HG03066 (cell line): ENCODE measurements at regions not wholly inside any gene's neighbourhood (a gene's known extent, or its start where the extent isn't known, plus 50 kb on each side); places are given as distances from the start of the nearest gene placed in this dataset.
"Not testable (repeated sequence)": the region's sequence is repeated elsewhere in the genome, so short reads cannot be mapped to it uniquely, and the experiment has no call there.

Experiments
- ATAC-seq: cut with Tn5 transposase; IDR thresholded peaks from one replicate; pipeline ENCODE4 v1.9.1; 2021; ENCODE audit warnings: low read depth; ENCODE audit not compliant: unreplicated experiment

DNA sequence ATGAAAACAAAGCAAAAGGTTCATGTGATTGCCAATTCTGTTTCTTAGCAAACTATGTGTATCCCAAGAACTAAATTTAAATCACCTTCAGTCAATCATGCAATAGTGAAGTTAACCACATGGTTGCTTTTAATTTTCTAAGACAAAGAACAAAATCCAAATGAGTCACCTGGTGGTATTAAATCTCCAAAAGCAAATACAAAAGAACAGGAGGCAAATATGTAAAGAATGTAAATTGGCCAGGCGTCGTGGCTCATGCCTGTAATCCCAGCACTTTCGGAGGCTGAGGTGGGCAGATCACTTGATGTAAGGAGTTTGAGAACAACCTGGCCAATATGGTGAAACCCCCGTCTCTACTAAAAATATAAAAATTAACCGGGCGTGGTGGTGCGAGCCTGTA lies 54.2 kb upstream of the PIK3R4 start:
- ATAC-seq: no peak

DNA sequence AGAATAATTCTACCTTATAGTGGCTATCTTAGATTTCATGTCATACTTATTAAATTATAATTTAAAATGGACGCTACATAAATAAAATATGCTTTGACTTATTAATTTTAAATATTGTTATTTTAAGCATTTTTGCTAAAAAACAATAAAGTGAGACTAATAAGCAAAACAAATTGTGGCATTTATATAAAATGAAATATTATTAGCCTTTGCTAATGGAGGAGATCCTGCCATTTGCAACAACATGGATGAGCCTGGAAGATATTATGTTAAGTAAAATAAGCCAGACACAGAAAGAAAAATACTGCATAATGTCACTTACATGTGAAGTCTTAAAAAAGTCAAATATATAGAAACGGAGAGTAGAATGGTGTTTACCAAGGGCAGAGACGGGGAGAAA lies 54.8 kb upstream of the PIK3R4 start:
- no peak for ATAC-seq

DNA sequence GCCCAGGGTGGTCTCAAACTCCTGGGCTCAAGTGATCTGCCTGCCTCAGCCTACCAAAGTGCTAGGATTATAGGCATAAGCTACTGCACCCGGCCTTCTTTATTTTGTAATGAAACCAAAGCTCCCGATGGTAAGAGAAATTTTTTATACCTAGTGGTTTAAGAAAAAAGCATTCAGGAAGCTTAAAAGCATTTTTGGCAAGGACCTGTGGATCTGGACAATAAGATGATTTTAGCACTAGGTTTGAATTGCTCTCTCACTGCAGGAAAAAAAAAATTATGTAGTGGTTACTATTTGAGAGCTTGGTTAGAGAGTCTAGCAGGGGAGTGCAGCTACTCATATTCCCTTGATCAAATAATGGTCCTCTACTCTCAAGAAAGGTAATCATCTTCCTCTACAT lies 64.9 kb upstream of the PIK3R4 start:
- ATAC-seq: no peak

DNA sequence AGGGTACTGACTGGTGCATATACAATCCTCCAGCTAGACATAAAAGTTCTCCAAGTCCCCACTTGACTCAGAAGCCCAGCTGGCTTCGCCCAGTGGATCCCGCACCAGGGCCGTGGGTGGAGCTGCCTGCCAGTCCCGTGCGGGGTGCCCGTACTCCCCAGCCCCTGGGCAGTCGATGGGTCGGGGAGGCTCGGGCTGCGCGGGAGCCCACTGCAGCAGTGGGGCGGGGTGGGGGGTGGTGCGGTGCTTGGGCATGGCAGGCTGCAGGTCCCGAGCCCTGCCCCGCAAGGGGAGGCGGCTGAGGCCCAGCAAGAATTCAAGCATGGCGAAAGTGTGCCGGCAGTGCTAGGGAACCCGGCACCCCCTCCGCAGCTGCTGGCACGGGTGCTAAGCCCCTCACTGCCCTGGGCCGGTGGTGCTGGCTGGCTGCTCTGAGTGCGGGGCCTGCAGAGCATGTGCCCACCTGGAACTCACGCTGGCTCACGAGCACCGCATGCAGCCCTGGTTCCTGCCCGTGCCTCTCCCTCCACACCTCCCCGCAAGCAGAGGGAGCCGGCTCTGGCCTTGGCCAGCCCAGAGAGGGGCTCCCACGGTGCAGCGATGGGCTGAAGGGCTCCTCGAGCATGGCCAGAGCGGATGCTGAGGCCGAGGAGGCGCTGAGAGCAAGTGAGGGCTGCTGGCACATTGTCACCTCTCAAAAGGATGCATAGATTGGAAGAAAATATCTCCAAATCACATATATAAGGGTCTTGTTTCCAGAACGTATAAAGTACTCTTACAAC lies 68.3 kb upstream of the PIK3R4 start:
- ATAC-seq: no peak

DNA sequence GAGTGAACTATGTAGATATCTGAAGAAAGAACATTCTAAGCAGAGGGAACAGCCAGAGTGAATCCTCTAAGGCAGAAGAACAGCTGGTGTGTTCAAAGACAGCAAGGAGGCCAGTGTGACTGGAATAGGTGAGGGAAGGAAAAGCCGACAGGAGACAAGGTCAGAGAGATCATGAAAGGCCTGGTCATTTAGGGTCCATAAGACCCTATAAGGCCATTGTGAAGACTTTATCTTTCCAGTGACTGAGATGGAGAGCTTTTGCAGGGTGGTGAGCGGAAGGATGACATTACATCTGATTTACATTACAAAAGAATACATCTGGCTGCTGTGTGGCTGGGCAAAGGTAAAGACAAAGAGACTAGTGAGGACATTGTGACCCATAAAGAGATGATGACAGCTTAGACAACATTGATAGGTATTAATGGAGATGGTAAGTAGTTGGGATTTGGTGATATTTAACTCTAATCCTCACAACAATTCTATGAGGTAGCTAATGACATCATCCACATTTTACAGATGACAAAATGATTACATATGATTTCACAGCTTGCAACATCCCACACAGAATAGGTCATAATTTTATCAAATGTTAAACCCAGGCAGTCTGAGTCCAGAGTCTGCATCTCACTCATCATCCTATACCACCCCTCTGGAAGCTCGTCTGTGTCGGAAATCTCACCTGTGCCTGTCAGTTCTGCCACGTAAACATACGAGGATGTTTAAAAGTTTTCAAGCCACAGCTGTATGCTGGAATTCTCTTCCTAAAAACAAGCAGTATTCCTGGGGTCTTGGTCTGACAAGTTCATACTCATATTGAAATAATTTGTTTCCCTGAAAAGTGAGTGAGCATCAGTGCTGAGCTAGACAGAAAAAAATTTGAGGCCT lies 70.2 kb upstream of the PIK3R4 start:
- no peak for ATAC-seq

DNA sequence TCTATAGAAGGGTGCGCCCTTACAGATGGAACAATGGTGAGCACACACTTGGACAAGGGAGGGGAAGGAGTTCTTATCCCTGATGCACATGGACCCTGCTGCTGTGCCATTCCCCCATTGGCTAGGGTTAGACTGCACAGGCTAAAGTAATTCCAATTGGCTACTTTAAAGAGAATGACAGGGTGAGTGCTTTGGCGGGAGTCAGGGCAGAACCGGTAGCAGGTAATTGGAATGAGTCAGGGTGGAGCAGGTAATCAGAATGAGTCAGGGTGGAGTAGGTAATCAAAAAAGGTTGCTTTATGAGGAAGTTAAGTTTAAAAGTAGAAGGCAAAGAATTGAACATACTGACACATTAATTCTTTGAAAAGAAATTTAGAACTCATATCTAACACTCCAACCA lies 71.4 kb upstream of the PIK3R4 start:
- not testable (repeated sequence) for ATAC-seq

DNA sequence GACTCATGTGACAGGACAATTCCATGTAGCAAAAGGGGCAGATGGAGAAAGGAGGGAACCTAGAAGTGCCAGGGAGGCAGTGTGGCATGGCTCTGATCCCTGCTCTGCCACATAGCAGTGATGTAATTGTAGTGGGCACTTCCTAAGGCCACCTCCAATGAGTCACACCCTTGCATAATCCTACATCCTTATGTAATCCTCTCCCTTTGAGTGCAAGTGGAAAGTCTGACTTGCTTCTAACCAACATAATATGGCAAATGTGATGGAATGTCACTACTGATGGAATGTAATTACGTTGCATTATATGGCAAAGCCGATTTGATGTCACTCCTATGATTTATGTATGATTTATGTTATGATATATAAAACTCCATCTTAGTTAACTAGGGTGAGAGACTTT lies 72.9 kb upstream of the ATP2C1 start:
- no peak for ATAC-seq

DNA sequence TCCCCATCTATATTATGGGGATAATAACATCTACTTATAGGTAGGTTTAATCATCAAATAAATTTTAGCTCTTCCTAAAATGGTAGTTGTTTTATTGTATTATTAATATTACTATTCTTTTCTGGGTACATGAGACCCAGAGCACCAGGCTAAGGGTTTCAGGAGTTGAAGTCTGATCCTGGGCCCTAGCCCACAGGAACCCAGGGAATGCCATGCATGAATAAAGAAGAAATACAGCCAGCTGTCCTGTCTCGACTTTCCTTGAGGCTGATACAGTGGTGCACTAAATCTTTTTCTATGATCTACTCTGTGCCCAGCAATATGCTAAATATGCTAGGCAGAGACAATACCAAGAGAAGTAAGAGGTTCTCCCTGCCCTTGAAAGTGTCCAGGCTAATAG lies 72.1 kb upstream of the ATP2C1 start:
- no peak for ATAC-seq

DNA sequence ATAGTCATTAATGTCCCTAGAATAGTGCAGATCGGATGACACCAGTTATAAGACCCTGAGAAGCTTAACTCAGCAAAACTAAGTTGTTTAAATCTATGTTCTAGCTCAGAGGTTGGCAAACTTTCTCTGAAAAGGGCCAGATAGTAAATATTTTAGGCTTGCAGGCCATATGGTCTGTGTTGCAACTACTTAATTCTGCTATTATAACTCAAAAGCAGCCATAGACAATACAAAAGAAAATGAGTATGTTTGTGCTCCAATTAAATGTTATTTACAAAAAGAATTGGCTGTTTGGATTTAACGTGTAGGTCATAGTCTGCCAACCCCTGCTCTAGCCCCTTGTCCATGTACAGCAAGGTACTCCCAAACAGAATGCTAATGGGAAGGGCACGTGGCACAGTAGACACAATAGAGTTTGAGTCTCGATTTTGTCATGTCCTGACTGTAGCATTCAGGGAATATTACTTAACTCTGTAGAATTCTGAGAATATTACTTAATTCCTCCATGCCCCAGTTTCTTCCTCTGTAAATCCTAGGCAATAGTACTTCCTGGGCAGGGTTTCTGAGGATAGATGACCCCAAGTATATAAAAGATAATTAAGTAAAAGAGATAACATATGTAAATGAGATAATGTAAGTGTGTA lies 70.5 kb upstream of the ATP2C1 start:
- ATAC-seq: no peak

DNA sequence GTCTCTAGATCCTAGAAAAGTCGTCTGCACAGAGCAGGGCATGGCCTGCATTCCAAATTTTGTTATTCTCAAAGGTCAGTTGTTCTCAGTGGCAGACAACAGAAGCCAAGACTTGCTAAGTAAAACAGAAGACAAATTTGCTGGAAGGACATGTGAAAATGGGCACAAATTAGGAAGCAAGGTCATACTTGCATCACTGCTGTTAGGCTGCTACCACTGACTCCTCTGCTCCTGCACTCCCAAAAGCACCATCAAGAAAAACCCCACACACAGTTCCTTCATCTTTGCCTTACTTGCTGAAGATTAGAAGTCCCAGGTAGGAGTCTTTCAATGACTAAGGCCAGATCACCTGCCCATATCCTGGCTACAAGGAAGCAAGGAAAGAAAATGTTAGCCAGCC lies 69.9 kb upstream of the ATP2C1 start:
- ATAC-seq: no peak

DNA sequence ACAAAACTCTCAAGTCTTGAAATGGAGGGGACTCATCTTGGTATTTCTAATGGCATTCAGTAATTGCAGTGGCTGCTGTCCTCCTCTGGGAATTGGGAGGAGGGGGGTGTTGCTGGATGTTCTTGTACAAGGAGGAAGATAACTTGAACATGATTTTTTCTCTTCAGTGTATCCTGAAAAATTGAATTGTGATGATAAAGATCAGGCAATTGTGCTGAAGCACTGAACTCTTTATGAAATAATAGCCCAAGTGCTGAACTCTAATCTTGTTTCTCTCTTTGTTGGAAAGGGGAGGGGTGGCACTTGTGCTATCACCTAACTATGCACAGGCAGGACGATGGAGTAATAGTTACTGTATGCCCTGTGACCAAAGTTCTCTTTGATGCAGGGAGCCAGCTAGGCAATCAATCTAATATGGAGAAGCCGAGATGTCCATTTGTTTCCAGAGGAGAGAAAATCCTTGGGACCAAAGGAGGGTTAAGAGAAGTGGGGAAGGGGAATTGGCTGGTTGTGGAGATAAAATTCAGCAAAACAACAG lies 68.1 kb upstream of the ATP2C1 start:
- no peak for ATAC-seq

DNA sequence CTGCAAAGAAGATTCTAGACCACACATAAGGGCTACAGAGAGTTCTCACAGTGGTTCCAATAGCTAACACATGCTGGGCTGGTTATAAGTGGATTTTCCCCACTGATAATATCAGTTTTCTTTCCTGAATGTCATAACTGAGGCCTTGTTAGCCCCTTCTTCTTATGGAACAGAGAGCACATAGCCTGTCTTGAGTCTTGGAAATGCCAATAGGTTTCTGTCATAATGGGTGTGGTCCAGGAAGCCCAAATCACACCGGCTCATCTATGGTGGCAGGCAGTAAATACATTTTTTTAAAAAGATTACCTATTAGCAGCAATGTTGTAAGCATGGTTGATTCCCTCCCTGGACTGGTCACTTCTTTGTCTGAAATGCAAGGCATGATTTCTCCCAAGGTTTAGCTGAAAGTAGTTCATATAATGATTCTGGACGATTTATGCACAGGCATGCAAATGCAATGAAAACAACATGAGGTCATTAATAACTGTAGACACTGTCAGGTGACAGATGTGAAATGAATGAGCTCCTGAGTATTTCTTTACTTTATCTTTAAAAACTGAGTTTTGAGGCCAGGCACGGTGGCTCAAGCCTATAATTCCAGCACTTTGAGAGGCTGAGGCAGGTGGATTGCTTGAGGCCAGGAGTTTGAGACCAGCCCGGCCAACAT lies 67.2 kb upstream of the ATP2C1 start:
- no peak for ATAC-seq

DNA sequence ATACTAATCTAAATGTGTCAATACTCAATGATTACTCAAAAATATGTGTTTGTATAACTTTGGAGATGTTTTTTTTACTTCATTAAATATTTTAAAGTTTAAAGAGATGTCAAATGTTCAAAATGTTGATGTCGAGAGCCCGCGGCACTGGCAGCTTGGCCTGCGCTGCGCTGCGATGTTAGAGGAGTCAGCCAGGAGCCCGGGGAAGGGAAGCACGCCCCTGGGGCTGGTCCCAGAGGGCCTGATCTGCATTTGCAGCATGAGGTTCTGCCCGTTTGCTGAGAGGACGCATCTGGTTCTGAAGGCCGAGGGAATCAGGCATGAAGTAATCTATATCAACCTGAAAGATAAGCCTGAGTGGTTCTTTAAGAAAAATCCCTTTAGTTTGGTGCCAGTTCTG lies 66.4 kb upstream of the ATP2C1 start:
- ATAC-seq: no peak

DNA sequence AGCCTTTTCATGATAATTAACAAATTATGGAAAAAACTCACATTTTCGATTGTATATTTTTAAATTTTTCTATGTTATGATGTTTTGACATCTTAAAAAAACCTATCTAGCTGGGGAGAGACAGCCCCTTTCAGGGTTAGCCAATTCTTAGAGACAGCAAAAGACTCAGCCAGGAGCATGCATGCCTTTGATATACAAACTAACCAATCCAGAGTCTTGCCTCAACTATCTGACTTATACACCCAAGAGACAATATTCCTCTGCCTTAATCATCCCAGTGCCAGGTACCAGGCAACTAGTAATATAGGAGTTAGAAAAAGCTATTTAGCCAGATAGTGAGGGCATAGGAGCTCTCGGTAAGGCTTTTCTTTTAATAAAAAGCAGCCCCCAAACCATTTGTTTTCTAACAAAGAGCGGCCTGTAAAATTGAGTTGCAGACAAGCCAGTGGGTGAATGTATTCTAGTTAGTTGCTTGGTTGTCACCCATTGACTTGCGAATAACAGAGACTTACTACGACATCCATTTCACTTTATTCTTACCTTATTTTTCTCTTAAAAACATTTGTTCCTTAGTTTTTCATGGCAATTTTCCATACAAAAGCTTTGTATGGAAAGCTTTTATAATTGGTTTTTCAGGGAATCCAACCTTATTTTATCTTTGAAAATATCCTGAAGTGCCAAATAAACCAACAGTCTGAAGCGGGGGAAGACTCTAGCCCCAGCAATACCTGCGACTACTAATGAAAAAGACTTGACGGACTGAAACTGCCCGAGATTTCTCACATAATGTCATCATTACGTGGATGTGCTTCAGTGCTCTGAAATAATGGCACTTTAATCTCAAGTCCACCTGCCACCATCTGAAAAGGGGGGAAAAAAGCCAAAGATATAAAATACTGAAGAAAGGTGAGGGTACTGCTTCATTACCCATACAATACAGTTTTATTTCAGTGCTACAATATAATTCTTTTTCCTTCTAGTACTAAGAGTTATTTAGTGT lies 64.6 kb upstream of the ATP2C1 start:
- ATAC-seq: no peak

DNA sequence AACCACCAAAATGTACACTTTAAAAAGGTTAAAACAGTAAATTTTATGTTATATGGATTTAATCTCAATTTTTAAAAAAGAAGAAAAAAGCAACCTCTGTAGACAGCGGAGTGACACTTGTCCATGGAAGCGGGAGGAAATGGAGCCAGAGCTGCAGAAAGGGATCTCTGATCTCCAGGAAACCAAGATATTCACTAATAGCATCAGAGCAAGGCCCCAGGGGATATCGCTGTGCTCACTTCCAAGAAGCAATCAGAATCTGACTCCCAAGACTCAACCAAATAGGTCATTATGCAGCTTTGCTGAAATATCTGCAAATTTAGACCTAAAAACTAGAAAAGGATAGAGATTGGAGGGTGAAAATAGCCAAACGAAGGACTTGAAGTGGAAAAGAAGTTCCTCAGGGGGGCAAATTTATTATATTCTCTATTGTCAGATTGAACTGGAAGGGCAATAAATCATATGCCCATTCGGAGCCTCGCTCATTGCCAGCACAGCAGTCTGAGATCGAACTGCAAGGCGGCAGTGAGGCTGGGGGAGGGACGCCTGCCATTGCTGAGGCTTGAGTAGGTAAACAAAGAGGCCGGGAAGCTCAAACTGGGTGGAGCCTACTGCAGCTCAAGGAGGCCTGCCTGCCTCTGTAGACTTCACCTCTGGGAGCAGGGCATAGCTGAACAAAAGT lies 62.0 kb upstream of the ATP2C1 start:
- ATAC-seq: no peak

DNA sequence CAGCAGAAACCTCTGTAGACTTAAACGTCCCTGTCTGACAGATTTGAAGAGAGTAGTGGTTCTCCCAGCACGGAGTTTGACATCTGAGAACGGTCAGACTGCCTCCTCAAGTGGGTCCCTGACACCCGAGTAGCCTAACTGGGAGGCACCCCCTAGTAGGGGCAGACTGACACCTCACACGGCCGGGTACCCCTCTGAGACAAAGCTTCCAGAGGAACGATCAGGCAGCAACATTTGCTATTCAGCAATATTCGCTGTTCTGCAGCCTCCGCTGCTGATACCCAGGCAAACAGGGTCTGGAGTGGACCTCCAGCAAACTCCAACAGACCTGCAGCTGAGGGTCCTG lies 61.5 kb upstream of the ATP2C1 start:
- ATAC-seq: not testable (repeated sequence)

DNA sequence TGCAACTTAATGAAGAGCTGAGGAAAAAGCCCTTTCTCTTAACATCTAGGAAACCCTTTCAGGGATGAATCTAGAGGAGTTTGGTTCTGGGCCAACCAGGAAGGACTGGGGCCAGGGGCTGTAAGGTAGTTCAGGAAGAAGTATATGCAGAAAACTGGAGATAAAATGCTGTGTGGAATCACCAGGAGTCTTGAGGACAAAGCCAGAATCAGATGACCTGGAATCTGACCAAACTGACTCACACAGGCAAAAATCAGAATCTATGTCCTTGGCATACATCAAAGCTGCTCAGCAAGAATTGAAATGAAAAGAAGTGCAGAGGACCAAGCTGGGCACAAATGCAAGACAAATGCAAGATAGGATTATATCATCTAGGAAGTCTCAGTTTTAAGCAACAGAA lies 59.4 kb upstream of the ATP2C1 start:
- no peak for ATAC-seq

DNA sequence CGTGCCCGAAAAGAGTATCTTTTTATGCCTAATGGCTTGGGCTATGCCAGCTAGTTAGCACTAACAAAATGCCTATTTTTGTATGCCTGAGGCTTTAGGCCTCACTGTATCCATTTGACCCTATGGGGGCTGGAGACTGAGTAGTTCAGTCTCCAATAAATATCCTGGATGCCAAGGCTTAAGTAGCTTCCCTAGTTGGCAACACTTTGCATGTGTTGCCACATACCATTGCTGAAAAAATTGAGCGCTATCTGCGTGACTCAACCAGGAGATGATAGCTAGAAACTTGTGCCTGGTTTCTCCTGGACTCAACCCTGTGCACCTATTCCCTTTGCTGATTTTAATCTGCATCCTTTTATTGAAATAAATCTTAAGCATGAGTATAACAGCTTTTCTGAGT lies 58.4 kb upstream of the ATP2C1 start:
- ATAC-seq: no peak
